ENCODE measurements at regions not wholly inside any gene's neighbourhood (a gene's known extent, or its start where the extent isn't known, plus 50 kb on each side); places are given as distances from the start of the nearest gene placed in this dataset.

DNA sequence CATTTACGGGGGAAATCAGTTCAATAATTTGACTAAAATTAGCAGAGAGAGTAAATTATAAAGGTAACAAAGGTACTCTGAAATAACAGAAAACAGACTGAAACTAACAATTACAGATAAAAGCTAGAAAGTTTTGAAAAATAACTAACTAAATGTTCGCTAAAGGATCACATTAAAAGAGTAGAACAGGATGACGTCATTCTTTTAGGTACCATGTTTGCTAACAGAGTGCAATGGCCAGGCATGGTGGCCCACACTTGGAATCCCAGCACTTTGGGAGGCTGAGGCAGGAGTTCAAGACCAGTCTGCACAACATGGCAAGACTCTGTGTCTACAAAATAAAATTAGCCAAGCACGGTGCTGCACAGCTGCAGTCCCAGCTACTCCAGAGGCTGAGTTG is 212.3 kb upstream of the CDYL start:
- Mint-ChIP-seq H3K9me3 (no peaks in the 10 kb centered on the region), H3K4me1 (no peaks in the 10 kb centered on the region), H3K36me3 (no peaks in the 10 kb centered on the region), H3K4me3 (no peak overlapping the region), H3K27me3 (no peaks in the 10 kb centered on the region), H3K27ac (no peak overlapping the region)
- DNase-seq, result no peak
- CTCF ChIA-PET, result no interaction called here

DNA sequence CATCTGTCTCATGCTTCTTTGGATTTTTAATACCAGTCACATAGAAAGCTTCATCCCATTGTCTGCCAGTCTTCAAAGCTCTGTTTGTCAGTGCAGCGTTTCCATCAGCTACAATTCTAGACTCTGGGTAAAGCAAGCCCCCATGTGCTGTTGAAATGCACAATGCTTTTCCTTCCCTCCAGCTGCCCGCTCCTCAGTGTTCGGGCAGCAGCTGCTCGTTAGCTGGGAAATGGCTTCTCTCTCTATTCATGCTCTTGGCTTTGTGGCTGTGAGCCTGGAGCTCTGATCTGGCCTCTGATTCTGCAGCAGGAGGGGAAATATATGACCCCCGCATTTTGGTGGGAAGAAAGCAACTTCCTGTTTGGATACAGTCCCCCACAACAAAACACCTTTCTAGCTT is 213.0 kb upstream of the CDYL start:
- H3K27ac Mint-ChIP-seq, result no peak overlapping the region
- DNase-seq, result no peak
- H3K36me3 Mint-ChIP-seq, result no peaks in the 10 kb centered on the region
- no peaks in the 10 kb centered on the region for H3K27me3 Mint-ChIP-seq
- CTCF ChIA-PET, result no interaction called here
- no peaks in the 10 kb centered on the region for H3K4me1 Mint-ChIP-seq
- H3K4me3 Mint-ChIP-seq, result no peak overlapping the region
- H3K9me3 Mint-ChIP-seq, result no peaks in the 10 kb centered on the region

DNA sequence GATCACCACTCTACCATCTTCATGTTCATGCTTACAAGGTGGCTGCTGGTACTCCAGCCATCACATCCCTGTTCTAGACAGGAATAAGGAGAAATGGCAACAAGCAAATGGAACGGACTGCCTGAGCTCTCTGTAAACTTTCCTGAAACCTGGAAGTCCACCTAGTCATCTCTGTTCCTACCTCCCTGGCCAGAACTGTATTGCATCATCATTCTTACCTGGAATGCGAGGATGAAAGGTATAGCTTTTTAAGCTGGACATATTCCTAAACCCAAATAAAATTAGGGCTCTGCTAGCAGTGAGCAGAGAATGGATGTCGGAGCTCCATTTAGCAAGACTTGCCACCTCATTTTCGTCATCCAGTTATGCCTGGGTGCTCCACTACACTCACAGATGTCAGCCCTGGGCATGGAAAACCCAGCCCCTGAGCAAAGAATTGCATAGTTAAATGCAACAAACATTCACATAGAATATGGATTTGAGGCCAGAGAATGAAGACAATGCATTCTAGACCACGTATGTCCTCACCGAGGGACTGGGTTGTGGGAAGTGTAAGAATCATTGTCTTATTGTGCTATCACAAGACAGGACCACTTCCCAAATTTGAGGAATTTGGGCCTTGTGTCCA is 214.3 kb upstream of the CDYL start:
- Mint-ChIP-seq H3K27ac (no peak overlapping the region), H3K9me3 (no peaks in the 10 kb centered on the region), H3K4me3 (no peak overlapping the region), H3K36me3 (no peaks in the 10 kb centered on the region), H3K4me1 (no peaks in the 10 kb centered on the region), H3K27me3 (no peaks in the 10 kb centered on the region)
- CTCF ChIA-PET, result no interaction called here
- no peak for DNase-seq

DNA sequence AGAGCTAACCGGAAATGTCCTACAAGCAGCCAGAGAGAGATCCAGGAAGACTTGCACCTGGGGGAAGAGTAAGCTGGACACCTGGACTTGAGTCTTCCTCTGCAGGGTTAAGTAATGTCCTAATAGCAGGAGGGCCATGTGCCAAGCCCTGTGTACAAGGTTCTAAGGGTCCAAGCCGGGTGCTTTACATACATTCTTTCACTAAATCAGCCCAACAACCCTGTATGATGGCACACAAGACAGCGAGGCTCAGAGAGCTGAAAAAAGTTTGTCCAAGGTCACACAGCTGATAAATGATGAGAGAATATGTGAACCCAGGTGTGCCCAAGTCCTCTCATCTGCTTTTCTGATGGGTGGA is 215.1 kb upstream of the CDYL start:
- H3K27me3 Mint-ChIP-seq, result no peaks in the 10 kb centered on the region
- no peak overlapping the region for H3K4me3 Mint-ChIP-seq
- CTCF ChIA-PET, result no interaction called here
- no peaks in the 10 kb centered on the region for H3K36me3 Mint-ChIP-seq
- no peak overlapping the region for H3K27ac Mint-ChIP-seq
- H3K4me1 Mint-ChIP-seq, result no peaks in the 10 kb centered on the region
- H3K9me3 Mint-ChIP-seq, result no peaks in the 10 kb centered on the region
- DNase-seq, result no peak

DNA sequence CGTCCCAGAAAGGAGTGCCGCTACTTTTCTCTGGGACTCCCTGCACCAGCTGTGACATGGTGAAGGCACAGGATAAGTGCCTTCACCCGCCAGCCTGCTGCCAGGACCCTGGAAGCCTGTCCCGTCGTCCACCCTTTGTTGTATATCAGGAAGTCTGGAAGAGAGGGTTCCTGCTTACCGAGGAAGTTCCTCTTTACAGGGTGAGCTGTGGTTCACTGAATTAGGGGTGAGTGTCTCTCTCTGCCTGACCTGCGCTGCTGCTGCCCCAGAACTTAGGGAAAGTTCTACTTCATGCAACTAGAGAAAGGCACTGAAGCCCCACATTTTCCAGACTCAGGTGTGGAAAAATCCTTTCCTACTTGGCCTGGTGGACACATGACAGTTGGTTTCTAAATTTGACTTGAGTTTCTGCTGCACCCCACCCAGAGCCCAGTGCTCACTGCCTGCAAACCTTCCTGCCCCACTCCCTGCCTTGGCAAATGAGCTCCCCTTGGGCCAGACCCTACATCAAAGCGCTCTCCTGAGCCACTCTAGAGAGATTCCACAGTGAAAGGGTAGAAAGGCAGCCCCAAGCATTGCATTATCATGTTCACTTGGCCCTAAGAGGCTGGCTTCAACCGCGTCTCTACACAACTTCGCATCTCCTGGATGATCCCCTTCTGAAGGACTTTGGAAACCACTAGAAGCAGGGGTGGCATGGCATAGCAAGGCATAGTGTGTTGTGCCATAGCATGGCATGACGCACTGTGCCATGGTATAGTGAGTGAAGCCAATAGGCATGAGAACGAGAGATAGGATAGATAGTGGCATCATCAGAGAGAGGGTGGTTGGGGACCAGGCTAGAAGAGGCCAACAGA is 215.8 kb upstream of the CDYL start:
- DNase-seq, result no peak

DNA sequence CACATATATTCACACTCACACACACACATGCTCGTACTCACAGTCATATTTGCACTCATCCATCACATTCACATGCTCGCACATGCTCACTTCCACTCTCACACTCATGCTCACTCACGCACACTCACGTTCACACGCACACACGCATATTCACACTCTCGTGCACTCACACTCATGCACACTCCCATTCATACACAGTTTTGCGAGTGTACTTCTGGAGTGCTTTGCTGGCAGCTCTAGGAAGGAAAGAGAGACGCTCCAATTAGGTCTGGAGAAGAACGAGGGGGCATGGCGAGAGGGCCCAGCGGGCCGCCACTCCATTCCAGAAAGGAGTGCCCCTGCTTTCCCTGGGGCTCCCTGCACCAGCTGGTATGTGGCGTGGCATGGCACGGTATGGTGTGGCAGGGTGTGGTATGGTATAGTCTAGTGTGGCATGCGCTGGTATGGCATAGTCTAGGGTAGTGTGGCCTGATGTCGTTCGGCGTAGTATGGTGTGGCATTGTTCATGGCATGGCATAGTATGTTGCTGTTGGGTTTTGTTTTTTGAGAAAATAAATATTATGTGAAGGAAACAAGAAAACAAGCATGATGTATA is 216.8 kb upstream of the CDYL start:
- CTCF ChIA-PET, result no interaction called here
- Mint-ChIP-seq H3K27ac (no peak overlapping the region), H3K27me3 (no peaks in the 10 kb centered on the region), H3K9me3 (no peaks in the 10 kb centered on the region), H3K4me1 (no peaks in the 10 kb centered on the region), H3K4me3 (no peak overlapping the region), H3K36me3 (no peaks in the 10 kb centered on the region)
- DNase-seq, result no peak

More for the DNA sequence above, 215.8 kb upstream of the CDYL start:
- Mint-ChIP-seq H3K36me3 (no peaks in the 10 kb centered on the region), H3K9me3 (no peaks in the 10 kb centered on the region), H3K27me3 (no peaks in the 10 kb centered on the region), H3K4me3 (no peak overlapping the region), H3K4me1 (no peaks in the 10 kb centered on the region), H3K27ac (no peak overlapping the region)
- CTCF ChIA-PET, result no interaction called here

DNA sequence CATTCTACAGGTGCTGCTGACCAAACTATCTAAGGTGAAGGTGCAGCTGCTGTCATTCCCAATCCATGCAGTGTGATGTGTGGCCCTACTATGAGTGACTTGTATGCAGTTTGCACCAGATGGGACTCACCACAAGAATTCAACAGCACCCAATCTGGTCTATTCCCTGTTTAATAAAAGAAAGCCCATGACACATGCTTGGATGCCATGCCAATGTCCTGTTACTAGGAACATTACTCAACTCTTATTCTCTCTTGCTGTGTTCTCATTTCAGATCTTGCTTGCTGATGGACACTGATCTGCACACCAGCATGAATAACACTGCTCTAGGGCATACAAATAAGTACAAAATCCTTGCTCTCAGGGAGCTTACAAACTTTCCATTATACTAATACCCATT is 221.6 kb upstream of the CDYL start:
- CTCF ChIA-PET, result no interaction called here
- DNase-seq, result no peak
- Mint-ChIP-seq H3K36me3 (no peaks in the 10 kb centered on the region), H3K4me3 (no peak overlapping the region), H3K27ac (no peak overlapping the region), H3K4me1 (no peaks in the 10 kb centered on the region), H3K9me3 (peaks cover 5% of the 10 kb centered on the region), H3K27me3 (no peaks in the 10 kb centered on the region)

DNA sequence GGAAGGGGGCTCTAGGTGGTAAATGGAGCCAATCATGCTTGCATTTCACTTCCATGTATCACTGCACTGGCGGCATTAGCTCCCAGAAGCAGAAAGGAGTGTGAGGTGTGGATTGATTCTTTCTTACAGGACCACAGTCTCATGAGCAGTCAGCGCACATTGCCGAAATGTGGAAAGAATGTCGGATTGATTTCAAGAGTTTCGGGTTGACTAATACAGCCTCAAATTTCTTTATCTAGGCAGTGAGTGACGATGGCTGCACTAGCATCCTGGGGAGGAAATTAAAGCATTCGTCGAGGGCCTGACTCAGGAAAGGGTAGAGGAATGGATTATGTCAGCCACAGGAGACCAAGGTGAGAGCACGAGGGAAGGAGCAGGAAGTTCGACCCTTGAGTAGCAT is 222.8 kb upstream of the CDYL start:
- DNase-seq, result no peak
- Mint-ChIP-seq H3K36me3 (no peaks in the 10 kb centered on the region), H3K27me3 (no peaks in the 10 kb centered on the region), H3K4me3 (no peak overlapping the region), H3K9me3 (peaks cover 6% of the 10 kb centered on the region), H3K27ac (no peak overlapping the region), H3K4me1 (no peaks in the 10 kb centered on the region)
- CTCF ChIA-PET, result no interaction called here

DNA sequence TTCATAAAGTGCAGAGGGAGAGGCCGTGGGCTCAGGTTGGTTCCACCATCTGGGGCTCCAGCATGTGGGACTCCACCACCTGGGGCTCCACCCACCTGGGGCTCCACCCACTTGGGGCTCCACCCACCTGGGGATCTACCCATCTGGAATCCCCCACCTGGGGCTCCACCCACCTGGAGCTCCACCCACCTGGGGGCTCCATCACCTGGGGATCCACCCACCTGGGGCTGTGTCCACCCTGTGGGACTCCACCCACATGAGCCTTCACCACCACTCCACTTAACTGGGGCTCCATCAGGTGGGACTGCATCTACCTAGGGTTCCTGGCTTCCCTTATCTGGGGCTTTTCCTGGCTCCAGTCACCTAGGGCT is 226.0 kb upstream of the CDYL start:
- Mint-ChIP-seq H3K27ac (no peak overlapping the region), H3K4me3 (no peak overlapping the region), H3K9me3 (peaks cover 6% of the 10 kb centered on the region), H3K4me1 (no peaks in the 10 kb centered on the region), H3K27me3 (no peaks in the 10 kb centered on the region), H3K36me3 (no peaks in the 10 kb centered on the region)
- no peak for DNase-seq
- CTCF ChIA-PET, result no interaction called here

DNA sequence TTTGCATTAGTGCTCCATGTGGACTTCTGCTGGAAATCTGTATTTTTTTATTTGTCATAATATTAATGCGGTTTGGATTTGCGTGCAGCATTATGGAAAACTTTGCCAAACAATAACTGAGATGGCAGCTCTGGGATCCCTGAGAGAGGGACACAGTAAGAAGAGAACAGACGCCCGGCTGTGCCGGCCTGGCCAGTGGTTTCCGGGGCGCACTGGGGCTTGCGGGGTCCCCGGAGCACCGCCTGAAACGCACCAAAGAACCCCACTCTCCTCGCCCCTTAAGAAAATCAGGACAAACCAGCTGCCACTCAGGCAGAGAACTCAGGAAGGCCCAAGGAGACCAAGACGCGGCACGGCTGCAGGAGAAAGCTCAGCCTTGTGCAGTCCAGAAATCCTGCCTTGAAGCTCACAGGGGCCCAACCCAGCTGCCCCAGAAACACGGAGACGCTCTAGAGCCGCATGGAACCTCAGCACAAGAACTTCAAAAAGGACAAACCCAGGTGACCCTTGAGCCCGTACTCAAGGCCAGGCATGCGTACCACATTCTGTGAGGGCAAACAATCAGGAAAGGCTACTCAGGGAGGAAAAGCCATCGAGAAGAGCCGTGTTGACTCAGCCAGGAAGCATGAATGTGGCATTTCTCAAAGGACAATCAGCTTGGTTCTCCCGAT is 226.5 kb upstream of the CDYL start:
- DNase-seq, result no peak
- Mint-ChIP-seq H3K4me3 (no peak overlapping the region), H3K27ac (no peak overlapping the region), H3K36me3 (no peaks in the 10 kb centered on the region), H3K27me3 (no peaks in the 10 kb centered on the region), H3K4me1 (no peaks in the 10 kb centered on the region), H3K9me3 (peaks cover 6% of the 10 kb centered on the region)
- CTCF ChIA-PET, result no interaction called here

DNA sequence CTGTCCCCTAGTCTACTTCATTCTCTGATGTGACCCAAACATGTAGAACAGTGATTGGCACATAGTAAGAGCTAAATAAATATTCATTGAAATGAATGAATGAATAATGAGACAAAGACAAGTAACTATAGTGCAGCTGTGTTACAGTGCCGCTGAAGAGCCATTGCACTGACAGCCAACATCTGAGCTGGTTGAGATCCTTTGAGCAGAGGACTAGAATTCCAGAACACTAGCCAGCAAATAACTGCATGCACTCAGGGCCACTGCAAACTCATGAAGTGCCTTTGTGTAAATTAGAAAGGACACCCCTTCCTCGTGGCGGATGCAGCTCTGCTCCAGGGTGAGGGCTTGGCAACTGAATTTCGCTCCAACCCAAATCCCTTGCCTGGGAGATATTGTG is 230.3 kb upstream of the CDYL start:
- no peak overlapping the region for H3K27ac Mint-ChIP-seq
- no peak overlapping the region for H3K4me3 Mint-ChIP-seq
- H3K27me3 Mint-ChIP-seq, result no peaks in the 10 kb centered on the region
- H3K4me1 Mint-ChIP-seq, result no peaks in the 10 kb centered on the region
- H3K36me3 Mint-ChIP-seq, result no peaks in the 10 kb centered on the region
- no peak for DNase-seq
- H3K9me3 Mint-ChIP-seq, result peaks cover 4% of the 10 kb centered on the region
- CTCF ChIA-PET, result no interaction called here

DNA sequence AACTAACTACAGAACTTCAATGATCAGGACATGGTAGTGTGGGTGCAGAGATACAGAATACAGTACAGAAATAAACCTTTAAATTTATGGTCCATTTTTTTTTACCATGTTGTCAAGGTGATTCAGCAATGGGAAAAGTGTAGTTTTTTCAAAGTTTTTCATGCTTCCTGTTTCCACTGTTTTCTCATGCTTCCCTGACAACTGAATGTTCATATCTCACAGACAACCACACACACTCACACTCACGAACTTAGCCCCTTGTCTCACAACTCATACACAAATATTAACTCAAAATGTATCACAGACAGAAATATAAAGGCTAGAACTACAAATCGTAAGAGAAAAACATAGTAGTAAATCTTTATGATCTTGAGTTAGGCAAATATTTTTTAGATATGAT is 232.6 kb upstream of the CDYL start:
- Mint-ChIP-seq H3K27me3 (no peaks in the 10 kb centered on the region), H3K4me3 (no peak overlapping the region), H3K4me1 (no peaks in the 10 kb centered on the region), H3K9me3 (no peaks in the 10 kb centered on the region), H3K27ac (no peak overlapping the region), H3K36me3 (no peaks in the 10 kb centered on the region)
- CTCF ChIA-PET, result no interaction called here
- no peak for DNase-seq

DNA sequence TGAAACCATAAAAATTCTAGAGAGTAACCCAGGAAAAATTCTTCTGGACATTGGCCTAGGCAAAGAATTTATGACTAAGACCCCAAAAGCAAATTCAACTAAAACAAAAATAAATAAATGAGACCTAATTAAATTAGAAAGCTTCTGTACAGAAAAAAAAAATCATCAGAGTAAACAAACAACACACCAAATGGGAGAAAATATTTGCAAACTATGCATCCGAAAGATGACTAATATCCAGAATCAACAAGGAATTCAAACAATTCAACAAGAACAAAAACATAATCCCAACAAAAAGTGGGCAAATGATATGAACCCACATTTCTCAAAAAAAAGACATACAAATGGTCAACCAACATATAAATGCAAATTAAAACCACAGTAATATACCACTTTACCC is 242.6 kb upstream of the CDYL start:
- Mint-ChIP-seq H3K27ac (no peak overlapping the region), H3K36me3 (no peaks in the 10 kb centered on the region), H3K4me3 (no peak overlapping the region), H3K4me1 (no peaks in the 10 kb centered on the region), H3K27me3 (peaks cover 4% of the 10 kb centered on the region), H3K9me3 (no peaks in the 10 kb centered on the region)
- no peak for DNase-seq
- CTCF ChIA-PET, result no interaction called here

DNA sequence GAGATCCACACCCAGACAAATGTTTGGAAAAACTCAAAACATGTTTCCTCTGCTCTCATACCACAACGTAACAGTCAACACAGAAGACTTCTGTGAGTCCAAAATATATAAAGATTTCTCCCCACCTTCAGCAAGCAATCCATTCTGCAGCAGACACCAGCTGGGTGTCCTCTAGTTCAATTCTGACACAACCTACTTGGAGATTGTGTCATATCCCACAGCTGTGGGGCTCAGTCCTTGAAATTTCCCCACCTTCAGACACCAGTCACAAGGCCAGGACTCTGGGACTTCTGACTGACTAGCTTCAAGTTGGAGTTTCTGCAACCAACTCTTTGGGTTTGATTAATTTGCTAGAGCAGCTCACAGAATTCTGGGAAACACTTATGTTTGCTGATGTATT is 244.8 kb upstream of the CDYL start:
- DNase-seq, result no peak
- CTCF ChIA-PET, result no interaction called here
- Mint-ChIP-seq H3K27me3 (no peaks in the 10 kb centered on the region), H3K4me3 (no peak overlapping the region), H3K4me1 (no peaks in the 10 kb centered on the region), H3K36me3 (no peaks in the 10 kb centered on the region), H3K9me3 (no peaks in the 10 kb centered on the region), H3K27ac (no peak overlapping the region)

DNA sequence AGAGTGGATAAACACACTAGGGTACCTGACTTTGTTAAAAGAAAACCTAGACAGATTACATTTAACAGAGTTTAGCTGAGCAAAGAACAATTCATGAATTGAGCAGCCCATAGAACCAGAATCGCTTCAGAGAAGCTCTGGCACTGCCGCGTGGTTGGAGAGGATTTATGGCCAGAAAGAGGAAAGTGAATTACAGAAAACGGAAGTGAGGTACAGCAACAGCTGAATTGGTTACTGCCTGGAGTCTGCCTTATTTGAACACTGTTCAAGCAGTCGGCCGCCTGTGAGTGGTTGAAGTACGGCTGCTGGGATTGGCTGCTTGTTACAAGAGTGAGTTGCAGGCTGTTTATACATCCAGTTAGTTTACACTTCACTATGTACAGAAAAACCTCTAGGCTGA is 253.8 kb upstream of the CDYL start:
- no peak overlapping the region for H3K27ac Mint-ChIP-seq
- no peaks in the 10 kb centered on the region for H3K36me3 Mint-ChIP-seq
- DNase-seq, result no peak
- CTCF ChIA-PET, result no interaction called here
- H3K4me3 Mint-ChIP-seq, result no peak overlapping the region
- H3K9me3 Mint-ChIP-seq, result no peaks in the 10 kb centered on the region
- no peaks in the 10 kb centered on the region for H3K27me3 Mint-ChIP-seq
- no peaks in the 10 kb centered on the region for H3K4me1 Mint-ChIP-seq

All from activated naive CD4-positive, alpha-beta T cell treated with anti-CD3 and anti-CD28 coated beads, Interleukin-2, amount 10 ng/mL, durations not matched to agents 7 days and 5 days (primary cell).